Skin epidermis (tissue), 12 donors: ENCODE measurements at regions not wholly inside any gene's neighbourhood (a gene's known extent, or its start where the extent isn't known, plus 50 kb on each side); places are given as distances from the start of the nearest gene placed in this dataset.

Experiments used
- H3K27ac ChIP-seq, 21 experiments: fragments of 200-600 bp; sonication (generic) in 11 of 21; one replicate each; pipeline ENCODE4 v1.5.0; 2020; ENCODE audit warnings: mild to moderate bottlenecking in 3 of 21, inconsistent platforms in 2 of 21, moderate library complexity in 2 of 21
- H3K4me3 ChIP-seq, 7 experiments: fragments of 200-600 bp; sonication (generic) in 2 of 7; one replicate each; pipeline ENCODE4 v1.5.0; 2020; ENCODE audit warnings: inconsistent platforms in 2 of 7, mild to moderate bottlenecking in 2 of 7, moderate library complexity in 1 of 7

DNA sequence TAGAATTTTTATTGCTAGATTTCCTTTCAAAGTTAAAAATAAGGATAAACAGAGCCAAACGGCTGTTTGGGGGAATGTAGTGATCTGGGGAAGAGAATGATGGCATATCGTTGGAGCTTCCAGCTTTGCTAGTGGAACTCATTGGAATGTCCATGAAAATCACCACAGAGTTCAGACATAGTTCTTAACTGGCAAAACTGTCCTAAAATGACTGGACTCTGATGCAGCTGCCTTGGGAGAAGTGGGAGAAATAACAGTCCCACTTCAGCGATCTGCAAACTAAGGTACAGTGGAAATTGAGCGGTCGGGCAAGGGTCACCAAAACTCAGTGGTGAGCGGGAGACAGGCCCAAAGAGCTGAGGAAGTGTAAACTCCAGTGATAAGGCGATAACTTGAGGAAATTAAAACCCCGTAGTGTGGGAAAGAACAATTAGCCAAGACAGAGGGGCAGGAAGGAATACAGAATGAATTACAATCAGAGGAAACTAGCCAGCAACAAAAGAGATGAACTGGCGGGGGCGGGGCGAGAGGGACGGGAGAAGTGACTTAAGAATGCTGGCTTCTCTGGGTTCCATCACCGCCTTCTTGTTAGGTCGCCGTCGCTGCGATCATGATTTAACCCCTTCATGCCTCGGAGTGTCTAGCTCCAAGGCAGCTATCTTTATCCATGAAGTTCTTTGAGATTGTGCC, 89.8 kb upstream of the ARHGAP29 start:
- peak overlapping the region in 12 of 21 experiments; percentile 1 to 73 (median 38) for H3K27ac ChIP-seq

DNA sequence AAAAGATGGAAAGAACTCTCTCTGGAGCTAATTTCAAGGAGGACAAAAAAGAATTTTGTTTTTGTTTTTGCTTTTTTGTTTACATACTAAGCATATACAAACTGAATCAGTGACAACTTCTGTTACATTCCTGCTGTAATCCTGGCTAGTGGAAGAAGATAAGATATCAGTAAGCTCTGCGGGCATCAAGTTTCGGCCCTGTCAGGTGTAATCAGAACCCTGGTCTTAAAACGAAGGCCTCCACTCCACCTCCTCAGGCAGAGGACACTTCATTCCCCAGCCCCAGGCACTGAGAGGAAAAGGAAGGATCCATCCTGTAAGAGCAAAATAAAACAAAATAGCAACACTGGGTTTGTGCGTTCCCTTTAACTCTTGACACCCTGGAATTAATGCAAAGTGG, 88.9 kb upstream of the ARHGAP29 start:
- H3K27ac ChIP-seq, result peak overlapping the region in 10 of 21 experiments; percentile 1 to 73 (median 38)
- no peak overlapping the region for H3K4me3 ChIP-seq

More for the DNA sequence above, 89.8 kb upstream of the ARHGAP29 start:
- no peak overlapping the region for H3K4me3 ChIP-seq

- Histone ChIP-seq H3K4me3 (no peak overlapping the region), H3K27ac (peak overlapping the region in 15 of 21 experiments; percentile 10 to 77 (median 58))
Measured at GRCh38 chr1:94325377-94326302, 88.3 kb upstream of the ARHGAP29 start.

GRCh38 chr1:94324178-94324544, 86.8 kb upstream of the ARHGAP29 start:
- Histone ChIP-seq H3K27ac (peak overlapping the region in 7 of 21 experiments; percentile 6 to 77 (median 45)), H3K4me3 (no peak overlapping the region)

- Histone ChIP-seq H3K4me3 (no peak overlapping the region), H3K27ac (peak overlapping the region in 4 of 21 experiments; percentile 1 to 72 (median 22))
Measured at GRCh38 chr1:94323311-94324177, 86.2 kb upstream of the ARHGAP29 start.

DNA sequence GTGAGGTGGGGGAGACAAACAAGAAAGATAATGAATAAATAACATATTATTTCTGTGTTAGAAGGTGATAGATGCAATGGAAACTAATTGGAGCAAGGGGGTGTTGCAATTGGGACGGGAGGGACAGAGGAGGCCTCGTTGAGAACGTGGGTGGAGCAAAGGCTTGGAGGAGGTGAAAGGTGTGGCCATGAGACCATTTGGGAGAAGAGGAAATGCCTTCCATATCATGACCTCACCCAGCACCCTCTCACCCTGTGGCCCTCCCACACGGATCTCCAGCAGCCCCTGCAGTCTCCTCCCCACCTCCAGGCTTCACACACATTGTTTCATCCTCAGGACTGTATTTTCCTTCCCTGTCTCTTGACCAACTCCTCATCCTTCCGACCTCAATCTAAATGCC, 85.3 kb upstream of the ARHGAP29 start:
- H3K4me3 ChIP-seq, result no peak overlapping the region
- H3K27ac ChIP-seq, result peak overlapping the region in 1 of 21 experiments; percentile 1

- Histone ChIP-seq H3K4me3 (no peak overlapping the region), H3K27ac (no peak overlapping the region)
Measured at GRCh38 chr1:94321662-94322061, 84.3 kb upstream of the ARHGAP29 start.

DNA sequence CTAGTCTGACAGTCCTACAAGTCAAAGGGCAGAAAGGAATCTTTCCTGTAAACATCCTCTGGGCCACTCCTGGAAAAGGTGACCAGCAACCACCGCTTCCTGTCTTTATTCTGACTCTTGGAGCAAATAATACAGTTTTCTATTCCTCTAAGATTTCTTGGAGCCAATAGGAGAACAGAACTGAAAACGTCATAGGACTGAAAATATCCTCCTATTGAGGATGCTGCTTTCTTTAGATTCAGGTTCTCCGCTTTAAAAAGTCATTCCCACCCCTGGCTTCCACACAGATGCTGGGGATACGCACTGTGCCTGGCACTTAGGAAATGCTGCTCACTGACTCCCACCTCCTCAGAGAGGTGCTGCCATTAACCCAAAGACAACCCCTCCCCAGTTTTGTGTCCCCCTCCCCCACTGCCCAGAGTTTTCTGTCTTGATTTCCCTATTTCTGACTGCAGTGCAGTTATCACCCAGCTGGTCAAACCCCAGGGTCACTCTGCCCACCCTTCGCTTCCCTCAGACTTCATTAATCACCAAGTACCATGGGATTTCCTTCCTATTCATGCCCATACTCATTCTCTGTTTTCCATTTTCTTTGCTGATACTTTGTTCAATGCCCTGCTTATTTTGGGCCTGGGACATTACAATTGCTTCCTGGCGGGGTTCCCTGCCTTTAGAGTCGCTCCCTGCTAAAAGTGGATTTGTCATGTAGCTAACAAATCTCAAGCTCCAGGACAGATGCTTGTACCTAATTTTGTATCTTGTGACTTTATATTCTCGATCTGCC, 82.1 kb upstream of the ARHGAP29 start:
- Histone ChIP-seq H3K27ac (peak overlapping the region in 1 of 21 experiments; percentile 46), H3K4me3 (no peak overlapping the region)

GRCh38 chr1:94318505-94319030, 81.2 kb upstream of the ARHGAP29 start:
- no peak overlapping the region for H3K4me3 ChIP-seq
- H3K27ac ChIP-seq, result no peak overlapping the region

DNA sequence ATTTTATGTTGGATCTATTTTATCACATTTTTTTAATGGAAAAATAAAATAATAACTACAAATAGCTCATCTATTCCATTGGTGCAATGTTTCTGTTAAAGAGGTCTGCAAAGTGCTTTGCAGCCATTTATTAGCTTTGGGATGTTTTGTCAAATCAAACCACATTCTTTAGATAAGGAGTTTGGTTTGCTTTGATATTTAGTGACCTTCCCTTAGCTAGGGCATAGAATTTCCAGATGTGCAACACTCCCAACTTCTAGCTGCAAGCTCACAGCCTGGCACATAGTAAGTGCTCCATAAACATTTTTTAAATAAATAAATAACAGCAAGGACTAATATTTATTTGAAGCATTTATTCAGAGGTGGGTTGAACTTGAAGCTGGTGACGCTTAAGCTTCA, 80.4 kb upstream of the ARHGAP29 start:
- H3K27ac ChIP-seq, result no peak overlapping the region
- no peak overlapping the region for H3K4me3 ChIP-seq

- Histone ChIP-seq H3K27ac (peak overlapping the region in 3 of 21 experiments; percentile 5 to 69 (median 35)), H3K4me3 (no peak overlapping the region)
Measured at GRCh38 chr1:94316836-94317789, 79.7 kb upstream of the ARHGAP29 start.

- peak overlapping the region in 2 of 21 experiments; percentile 35 to 69 for H3K27ac ChIP-seq
- H3K4me3 ChIP-seq, result no peak overlapping the region
Measured at GRCh38 chr1:94316183-94316582, 78.8 kb upstream of the ARHGAP29 start.

DNA sequence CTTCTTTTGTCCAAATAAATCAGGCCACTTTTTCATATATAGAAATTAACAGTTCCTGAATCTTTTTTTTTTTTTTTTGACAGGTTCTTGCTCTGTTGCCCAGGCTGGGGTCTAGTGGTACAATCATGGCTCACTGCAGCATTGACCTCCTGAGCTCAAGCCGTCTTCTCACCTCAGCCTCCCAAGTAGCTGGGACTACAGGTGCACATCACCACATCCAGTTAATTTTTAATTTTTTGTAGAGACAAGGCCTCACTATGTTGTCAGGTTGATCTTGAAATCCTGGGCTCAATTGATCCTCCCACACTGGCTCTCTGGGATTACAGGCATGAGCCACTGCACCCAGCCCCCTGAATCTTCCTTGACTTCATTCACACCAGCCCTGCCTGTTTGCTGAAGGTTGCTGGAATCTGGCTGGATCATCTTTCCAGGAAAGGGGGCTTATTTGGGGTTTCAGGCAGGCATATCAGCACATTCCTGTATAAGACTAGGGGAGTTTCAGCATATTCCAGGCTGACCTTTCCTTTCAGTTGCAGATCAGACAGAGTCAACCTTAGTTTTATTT, 78.2 kb upstream of the ARHGAP29 start:
- Histone ChIP-seq H3K27ac (peak overlapping the region in 3 of 21 experiments; percentile 8 to 51 (median 35)), H3K4me3 (no peak overlapping the region)

GRCh38 chr1:94314222-94314858, 77.0 kb upstream of the ARHGAP29 start:
- H3K27ac ChIP-seq, result no peak overlapping the region
- H3K4me3 ChIP-seq, result no peak overlapping the region

- H3K27ac ChIP-seq, result no peak overlapping the region
- H3K4me3 ChIP-seq, result no peak overlapping the region
Measured at GRCh38 chr1:94310570-94311270, 73.3 kb upstream of the ARHGAP29 start.

GRCh38 chr1:94309829-94310569, 72.6 kb upstream of the ARHGAP29 start:
- Histone ChIP-seq H3K4me3 (no peak overlapping the region), H3K27ac (no peak overlapping the region)
